Left ventricle myocardium inferior (tissue), 1 donor: ENCODE measurements at regions not wholly inside any gene's neighbourhood (a gene's known extent, or its start where the extent isn't known, plus 50 kb on each side); places are given as distances from the start of the nearest gene placed in this dataset.

ENCODE experiments used
- DNase-seq: peaks from one replicate; pipeline ENCODE4 v3.0.0-alpha.2; 2020
- H3K27ac ChIP-seq: fragments of 200-600 bp; replicated peaks from 2 replicates; pipeline ENCODE4 v1.8.0; 2021
- H3K27me3 ChIP-seq: fragments of 200-600 bp; 2 replicates; pipeline ENCODE4 v1.8.0; 2021; ENCODE audit warnings: low read depth
- H3K36me3 ChIP-seq: fragments of 200-600 bp; 2 replicates; pipeline ENCODE4 v1.8.0; 2021
- H3K4me1 ChIP-seq: fragments of 200-600 bp; 2 replicates; pipeline ENCODE4 v1.8.0; 2021
- H3K4me3 ChIP-seq: fragments of 200-600 bp; 2 replicates; pipeline ENCODE4 v1.8.0; 2021; ENCODE audit warnings: mild to moderate bottlenecking, moderate library complexity
- H3K9me3 ChIP-seq: fragments of 200-600 bp; replicated peaks from 2 replicates; pipeline ENCODE4 v1.8.0; 2021
- CTCF ChIP-seq: fragments of 200-600 bp; IDR thresholded peaks from 2 replicates; pipeline ENCODE4 v1.8.0; 2021; ENCODE audit warnings: antibody characterized with exemption, mild to moderate bottlenecking, borderline replicate concordance
- intact Hi-C: fragments of 100-400 bp; cut with micrococcal nuclease; formaldehyde crosslinking; loops from one replicate; pipeline ENCODE4 v1.11.0; 2022
- donor health status: DM: no; HTN: yes; CAD: no; lungs with severe emphysema.

- H3K4me3 ChIP-seq, result no peak overlapping the region
- H3K27me3 ChIP-seq, result peaks cover 6% of the 10 kb centered on the region
- no peaks in the 10 kb centered on the region for H3K36me3 ChIP-seq
- no peak for DNase-seq
- H3K27ac ChIP-seq, result no peak overlapping the region
- intact Hi-C loops, result no loop called here
- H3K4me1 ChIP-seq, result no peaks in the 10 kb centered on the region
- TF ChIP-seq CTCF, result no peak
- no peaks in the 10 kb centered on the region for H3K9me3 ChIP-seq
Observed at GRCh38 chr10:129386415-129387257, 80.4 kb upstream of the MGMT start.

- Histone ChIP-seq H3K4me1 (no peaks in the 10 kb centered on the region), H3K27me3 (peaks cover 7% of the 10 kb centered on the region), H3K36me3 (no peaks in the 10 kb centered on the region), H3K27ac (no peak overlapping the region), H3K9me3 (no peaks in the 10 kb centered on the region), H3K4me3 (no peak overlapping the region)
- DNase-seq, result no peak
- intact Hi-C loops, result no loop called here
- no peak for TF ChIP-seq CTCF
Observed at GRCh38 chr10:129387258-129387525, 79.8 kb upstream of the MGMT start.

- no peak overlapping the region for H3K27ac ChIP-seq
- no peak overlapping the region for H3K4me3 ChIP-seq
- TF ChIP-seq CTCF, result no peak
- no peaks in the 10 kb centered on the region for H3K36me3 ChIP-seq
- H3K27me3 ChIP-seq, result peaks cover 9% of the 10 kb centered on the region
- no peak for DNase-seq
- no peaks in the 10 kb centered on the region for H3K9me3 ChIP-seq
- intact Hi-C loops, result no loop called here
- H3K4me1 ChIP-seq, result peaks cover 7% of the 10 kb centered on the region
Observed at GRCh38 chr10:129388435-129388834, 78.6 kb upstream of the MGMT start.

- DNase-seq, result no peak
- no peak for TF ChIP-seq CTCF
- intact Hi-C loops, result no loop called here
- H3K27ac ChIP-seq, result no peak overlapping the region
- no peaks in the 10 kb centered on the region for H3K9me3 ChIP-seq
- H3K4me3 ChIP-seq, result no peak overlapping the region
- no peaks in the 10 kb centered on the region for H3K36me3 ChIP-seq
- H3K27me3 ChIP-seq, result peaks cover 11% of the 10 kb centered on the region
- peaks cover 8% of the 10 kb centered on the region for H3K4me1 ChIP-seq
Observed at GRCh38 chr10:129389194-129389593, 77.8 kb upstream of the MGMT start.

- intact Hi-C loops, result no loop called here
- no peak for TF ChIP-seq CTCF
Observed at GRCh38 chr10:129390147-129390546, 76.9 kb upstream of the MGMT start.

More at GRCh38 chr10:129390147-129390546, 76.9 kb upstream of the MGMT start:
- Histone ChIP-seq H3K4me3 (no peak overlapping the region), H3K36me3 (no peaks in the 10 kb centered on the region), H3K27ac (no peak overlapping the region), H3K4me1 (peaks cover 8% of the 10 kb centered on the region), H3K9me3 (no peaks in the 10 kb centered on the region), H3K27me3 (peaks cover 11% of the 10 kb centered on the region)
- no peak for DNase-seq
